Stimulated activated naive CD8-positive, alpha-beta T cell treated with anti-CD3 and anti-CD28 coated beads, Interleukin-15, amount 100 ng/mL, for 72 hours (primary cell): ENCODE measurements at regions not wholly inside any gene's neighbourhood (a gene's known extent, or its start where the extent isn't known, plus 50 kb on each side); places are given as distances from the start of the nearest gene placed in this dataset.
A peak's percentile ranks its signal among the peaks of the same experiment; 100 is the strongest.

Experiments used
- ATAC-seq: fragments of 150-1000 bp; cut with Tn5 transposase; 2 replicates; pipeline ENCODE4 v1.10.0; 2021; ENCODE audit warnings: mild to moderate bottlenecking, moderate library complexity
- DNase-seq, 2 donors: peaks; one replicate each; pipeline ENCODE4 v3.0.0; 2021 to 2022
- H3K27ac Mint-ChIP-seq, 2 donors: one replicate each; pipeline ENCODE4 v1.8.0; 2022; ENCODE audit warnings: mild to moderate bottlenecking in 2 of 2, mixed read lengths in 2 of 2, moderate library complexity in 2 of 2
- H3K27me3 Mint-ChIP-seq: one replicate; pipeline ENCODE4 v1.8.0; 2022; ENCODE audit warnings: mixed read lengths
- H3K4me1 Mint-ChIP-seq: one replicate; pipeline ENCODE4 v1.8.0; 2022; ENCODE audit warnings: mild to moderate bottlenecking, mixed read lengths
- H3K4me3 Mint-ChIP-seq, 2 donors: one replicate each; pipeline ENCODE4 v1.8.0; 2022; ENCODE audit warnings: mild to moderate bottlenecking in 2 of 2, mixed read lengths in 2 of 2, moderate library complexity in 1 of 2
- H3K9me3 Mint-ChIP-seq, 2 donors: one replicate each; pipeline ENCODE4 v1.8.0; 2022; ENCODE audit warnings: mixed read lengths in 2 of 2

DNA sequence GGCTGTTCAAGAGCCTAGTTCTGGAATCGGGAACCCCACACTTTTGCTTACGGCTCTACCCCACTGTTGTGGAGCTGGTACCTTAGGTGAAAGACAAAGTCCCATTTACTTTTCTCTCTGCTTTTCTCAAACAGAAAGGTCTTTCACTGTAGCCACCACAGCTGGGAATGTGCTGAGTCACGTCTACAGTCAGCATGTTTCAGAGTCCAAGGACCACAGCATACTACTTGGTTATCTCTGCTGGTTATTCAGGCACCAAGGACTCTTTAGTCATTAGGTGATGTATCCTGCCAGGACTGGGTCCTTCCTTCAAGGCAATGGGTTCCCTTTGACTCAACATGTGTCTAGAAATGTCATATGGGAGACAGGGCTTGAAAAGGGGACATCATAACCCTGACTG lies 266.8 kb upstream of the STEAP1 start:
- no peaks in the 10 kb centered on the region for H3K9me3 Mint-ChIP-seq
- H3K4me3 Mint-ChIP-seq: no peak overlapping the region
- peak; percentile 28 for ATAC-seq

DNA sequence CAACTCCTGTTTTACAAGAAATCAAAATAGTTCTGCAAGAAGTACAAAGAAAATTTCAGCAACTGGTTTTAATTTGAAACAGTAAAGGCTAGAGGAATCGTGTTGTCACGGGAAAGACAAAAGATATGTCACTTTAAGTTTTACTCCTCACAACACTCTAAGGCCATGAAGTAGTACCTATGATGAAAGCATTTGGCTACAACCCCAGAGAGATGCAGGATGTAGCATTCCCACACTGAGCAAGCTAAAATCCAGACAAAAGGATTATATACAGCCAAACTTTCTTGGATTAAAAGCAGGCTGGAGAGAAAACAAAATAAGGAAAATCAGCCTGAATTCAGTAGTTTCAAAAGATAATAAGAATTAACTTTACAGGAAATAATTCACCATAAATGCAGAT lies 245.5 kb upstream of the STEAP1 start:
- H3K9me3 Mint-ChIP-seq: no peaks in the 10 kb centered on the region
- DNase-seq (no peak), ATAC-seq (no peak)
- H3K4me3 Mint-ChIP-seq: no peak overlapping the region
- no peaks in the 10 kb centered on the region for H3K4me1 Mint-ChIP-seq
- no peak overlapping the region for H3K27ac Mint-ChIP-seq
- no peaks in the 10 kb centered on the region for H3K27me3 Mint-ChIP-seq

More for the DNA sequence above, 266.8 kb upstream of the STEAP1 start:
- Mint-ChIP-seq H3K27ac (no peak overlapping the region), H3K4me1 (no peaks in the 10 kb centered on the region), H3K27me3 (no peaks in the 10 kb centered on the region)
- DNase-seq: no peak

DNA sequence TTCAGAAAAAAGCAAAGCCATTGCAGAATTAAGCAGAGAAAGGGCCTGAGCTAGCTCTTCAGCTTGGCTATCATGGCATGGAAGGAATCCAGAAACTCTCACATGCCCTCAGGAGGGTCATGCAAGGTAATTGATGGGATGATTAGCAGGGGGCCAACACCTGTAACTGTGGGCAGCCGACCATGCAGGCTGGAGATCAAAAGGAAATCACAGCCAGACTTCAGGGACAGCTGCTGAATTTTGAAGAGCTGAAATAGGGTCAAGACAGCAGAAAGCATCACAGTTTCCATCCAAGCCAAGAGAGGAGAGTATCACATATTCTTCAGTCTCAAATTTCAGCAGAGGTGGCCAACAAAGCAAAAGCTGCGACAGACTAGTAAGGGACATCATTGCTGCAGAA lies 239.6 kb upstream of the STEAP1 start:
- Mint-ChIP-seq H3K9me3 (no peaks in the 10 kb centered on the region), H3K27ac (no peak overlapping the region), H3K4me3 (no peak overlapping the region), H3K4me1 (no peaks in the 10 kb centered on the region), H3K27me3 (no peaks in the 10 kb centered on the region)
- no peak for DNase-seq
- ATAC-seq: no peak

DNA sequence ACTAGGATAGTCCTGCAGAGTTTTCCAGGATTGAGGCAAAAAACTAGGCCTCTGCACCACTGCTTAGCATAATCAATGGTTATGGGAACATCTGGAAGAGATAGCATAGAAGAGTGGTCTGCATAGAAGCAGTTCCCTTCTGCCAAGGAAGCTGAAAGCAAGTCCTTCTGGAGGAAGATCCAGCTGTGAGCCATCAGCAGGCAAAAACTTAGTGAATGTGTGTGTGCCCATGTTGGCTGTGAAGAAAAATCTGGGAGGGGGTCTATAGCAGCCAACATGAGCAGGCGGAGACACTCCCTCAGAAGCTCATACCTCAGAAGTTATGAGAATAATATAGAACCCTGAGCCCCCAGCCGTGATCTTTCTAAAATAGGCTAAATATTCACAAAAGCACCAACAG lies 228.1 kb upstream of the STEAP1 start:
- H3K4me1 Mint-ChIP-seq: no peaks in the 10 kb centered on the region
- ATAC-seq: no peak
- peaks cover 0 to 4% of the 10 kb centered on the region in 2 donors for H3K9me3 Mint-ChIP-seq
- no peak overlapping the region for H3K27ac Mint-ChIP-seq
- H3K27me3 Mint-ChIP-seq: no peaks in the 10 kb centered on the region
- no peak overlapping the region for H3K4me3 Mint-ChIP-seq
- no peak for DNase-seq

GRCh38 chr7:89926701-89927100 lies 227.6 kb upstream of the STEAP1 start:
- H3K4me3 Mint-ChIP-seq: no peak overlapping the region
- H3K9me3 Mint-ChIP-seq: peaks cover 0 to 4% of the 10 kb centered on the region in 2 donors
- ATAC-seq (no peak), DNase-seq (no peak)
- H3K4me1 Mint-ChIP-seq: no peaks in the 10 kb centered on the region
- H3K27ac Mint-ChIP-seq: no peak overlapping the region
- H3K27me3 Mint-ChIP-seq: no peaks in the 10 kb centered on the region

GRCh38 chr7:89927762-89928161 lies 226.5 kb upstream of the STEAP1 start:
- ATAC-seq (no peak), DNase-seq (no peak)
- Mint-ChIP-seq H3K27me3 (no peaks in the 10 kb centered on the region), H3K27ac (no peak overlapping the region), H3K9me3 (peaks cover 0 to 4% of the 10 kb centered on the region in 2 donors), H3K4me3 (no peak overlapping the region), H3K4me1 (no peaks in the 10 kb centered on the region)

DNA sequence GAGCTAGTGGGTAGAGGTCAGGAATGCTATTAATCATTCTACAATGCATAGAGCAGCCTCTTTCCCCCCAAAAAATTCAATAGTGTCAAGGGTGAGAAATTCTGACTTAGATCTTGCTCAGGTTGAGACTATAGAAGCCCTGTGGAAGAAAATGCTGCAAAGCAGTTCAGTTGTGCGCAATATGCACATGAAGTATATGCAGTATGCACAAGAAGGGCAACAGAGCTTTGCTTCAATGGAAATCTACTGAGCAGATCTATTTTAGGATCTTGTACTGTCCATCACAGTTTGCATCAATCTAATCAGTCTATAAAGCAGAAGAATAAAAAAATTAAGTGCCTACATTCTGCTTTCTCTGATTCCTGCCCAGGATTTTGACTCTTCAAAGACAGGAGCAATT lies 225.8 kb upstream of the STEAP1 start:
- H3K27ac Mint-ChIP-seq: no peak overlapping the region
- no peak for ATAC-seq

GRCh38 chr7:89934101-89934500 lies 220.2 kb upstream of the STEAP1 start:
- H3K9me3 Mint-ChIP-seq: peaks cover 2 to 4% of the 10 kb centered on the region in 2 donors
- DNase-seq: no peak
- H3K4me1 Mint-ChIP-seq: no peaks in the 10 kb centered on the region
- no peak overlapping the region for H3K4me3 Mint-ChIP-seq
- H3K27me3 Mint-ChIP-seq: no peaks in the 10 kb centered on the region
- ATAC-seq: no peak
- no peak overlapping the region for H3K27ac Mint-ChIP-seq

More for the DNA sequence above, 225.8 kb upstream of the STEAP1 start:
- H3K27me3 Mint-ChIP-seq: no peaks in the 10 kb centered on the region
- H3K4me1 Mint-ChIP-seq: no peaks in the 10 kb centered on the region
- no peak overlapping the region for H3K4me3 Mint-ChIP-seq
- H3K9me3 Mint-ChIP-seq: peaks cover 0 to 4% of the 10 kb centered on the region in 2 donors
- no peak for DNase-seq

DNA sequence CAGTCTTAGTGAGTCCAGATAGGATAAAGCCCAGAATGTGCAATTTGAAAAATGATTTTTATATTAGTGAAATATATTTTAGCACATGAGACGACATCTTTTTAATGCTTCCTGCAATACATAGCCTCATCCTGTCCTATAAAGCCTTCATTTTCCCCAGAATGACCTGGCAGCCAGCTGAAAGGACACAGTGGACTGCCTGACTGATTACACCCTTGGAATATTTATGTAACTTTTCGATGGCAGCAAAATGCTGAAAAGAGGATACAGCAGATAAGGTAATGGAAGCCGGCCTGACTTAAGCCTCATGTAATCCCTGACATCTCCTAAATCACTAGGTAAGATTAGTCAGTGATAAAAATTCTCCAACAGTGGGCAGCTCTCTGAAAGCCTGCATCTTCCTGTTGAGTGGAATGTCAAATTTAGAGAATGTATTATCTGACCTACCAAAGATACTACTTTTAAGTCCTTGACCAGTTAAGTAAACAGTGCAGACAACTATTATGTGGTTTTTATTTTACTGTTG lies 210.7 kb upstream of the STEAP1 start:
- ATAC-seq (no peak), DNase-seq (no peak)
- H3K4me1 Mint-ChIP-seq: no peaks in the 10 kb centered on the region
- no peaks in the 10 kb centered on the region for H3K27me3 Mint-ChIP-seq
- H3K27ac Mint-ChIP-seq: no peak overlapping the region
- no peak overlapping the region for H3K4me3 Mint-ChIP-seq
- H3K9me3 Mint-ChIP-seq: peaks cover 0 to 7% of the 10 kb centered on the region in 2 donors

- DNase-seq: no peak
- Mint-ChIP-seq H3K27ac (no peak overlapping the region), H3K9me3 (peaks cover 0 to 15% of the 10 kb centered on the region in 2 donors), H3K4me3 (no peak overlapping the region), H3K4me1 (no peaks in the 10 kb centered on the region), H3K27me3 (no peaks in the 10 kb centered on the region)
- ATAC-seq: no peak
Observed at GRCh38 chr7:89958525-89959068, 195.7 kb upstream of the STEAP1 start.

DNA sequence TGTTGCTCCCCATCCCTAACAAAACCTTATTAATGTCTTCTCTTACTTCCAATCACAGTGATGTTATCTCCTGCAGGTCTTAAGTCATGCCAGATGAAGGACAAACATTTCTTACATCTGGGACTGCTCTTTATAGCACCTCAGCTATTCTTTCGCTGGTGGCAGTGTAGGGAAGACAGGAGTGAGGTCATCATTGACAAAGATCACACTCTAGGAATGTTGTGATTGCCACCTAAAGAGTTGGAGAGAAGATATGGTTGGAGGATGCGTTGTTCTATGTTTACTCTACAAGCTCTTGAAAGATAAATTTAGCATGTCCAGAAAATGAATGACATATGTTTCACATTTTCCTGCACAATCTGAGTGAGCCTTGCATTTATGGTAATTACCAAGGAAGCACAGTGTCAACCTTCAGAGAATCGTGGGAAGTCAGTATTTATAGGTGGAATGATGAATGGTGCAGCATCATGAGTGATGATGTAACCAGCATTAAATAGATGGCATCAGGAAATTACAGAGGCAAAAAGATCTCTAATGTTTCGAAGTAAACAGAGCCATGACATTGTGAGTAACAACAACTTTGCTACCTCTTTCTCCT lies 188.1 kb upstream of the STEAP1 start:
- DNase-seq: no peak
- no peak overlapping the region for H3K27ac Mint-ChIP-seq
- no peak for ATAC-seq
- no peaks in the 10 kb centered on the region for H3K27me3 Mint-ChIP-seq
- H3K4me3 Mint-ChIP-seq: no peak overlapping the region
- peaks cover 0 to 9% of the 10 kb centered on the region in 2 donors for H3K9me3 Mint-ChIP-seq
- no peaks in the 10 kb centered on the region for H3K4me1 Mint-ChIP-seq

GRCh38 chr7:89975577-89975976 lies 178.7 kb upstream of the STEAP1 start:
- no peak for ATAC-seq
- no peak overlapping the region for H3K4me3 Mint-ChIP-seq
- no peak for DNase-seq
- H3K9me3 Mint-ChIP-seq: no peaks in the 10 kb centered on the region
- H3K27me3 Mint-ChIP-seq: no peaks in the 10 kb centered on the region
- H3K4me1 Mint-ChIP-seq: no peaks in the 10 kb centered on the region
- no peak overlapping the region for H3K27ac Mint-ChIP-seq

DNA sequence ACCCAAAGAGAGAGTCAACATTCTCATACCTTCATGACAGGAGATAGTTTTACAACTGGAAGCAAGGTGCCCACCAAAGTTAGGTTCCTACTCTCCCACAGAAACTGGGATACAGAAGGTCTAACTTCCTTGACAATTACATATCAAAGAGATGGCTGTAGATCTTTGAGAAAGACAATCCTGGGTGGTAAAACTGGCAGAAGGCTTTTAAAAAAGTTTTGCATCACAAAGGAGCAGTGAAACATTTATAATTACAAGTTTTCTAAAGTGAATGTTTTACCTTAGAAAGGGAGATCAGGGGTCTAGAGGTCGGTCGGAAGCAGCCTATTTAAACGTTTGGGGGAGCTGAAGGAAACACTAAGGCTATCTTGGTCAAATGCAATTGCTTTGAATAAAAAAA lies 166.6 kb upstream of the STEAP1 start:
- ATAC-seq: no peak
- Mint-ChIP-seq H3K4me1 (no peaks in the 10 kb centered on the region), H3K27ac (no peak overlapping the region), H3K4me3 (no peak overlapping the region), H3K9me3 (peaks cover 0 to 4% of the 10 kb centered on the region in 2 donors), H3K27me3 (no peaks in the 10 kb centered on the region)
- DNase-seq: no peak

DNA sequence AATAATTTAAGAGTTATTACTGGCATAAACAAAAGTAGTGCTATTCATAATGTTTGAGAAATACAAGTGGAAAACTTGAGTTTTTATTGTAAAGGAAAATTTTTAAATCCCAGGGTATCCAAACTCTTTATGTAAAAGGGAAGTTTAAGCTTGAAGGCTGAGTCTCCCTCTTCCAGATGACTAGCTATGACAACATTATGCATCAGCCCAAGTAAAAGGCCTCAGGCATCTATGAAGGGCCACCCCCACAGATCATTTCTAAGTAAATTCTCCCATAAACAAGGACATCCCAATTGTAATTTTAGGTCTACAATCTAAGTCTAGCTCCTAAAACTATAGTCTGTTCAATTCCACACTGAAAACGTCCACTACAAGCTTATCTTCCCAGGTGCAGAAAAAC lies 166.2 kb upstream of the STEAP1 start:
- Mint-ChIP-seq H3K9me3 (peaks cover 0 to 4% of the 10 kb centered on the region in 2 donors), H3K4me1 (no peaks in the 10 kb centered on the region), H3K4me3 (no peak overlapping the region), H3K27me3 (no peaks in the 10 kb centered on the region), H3K27ac (no peak overlapping the region)
- ATAC-seq (no peak), DNase-seq (no peak)

DNA sequence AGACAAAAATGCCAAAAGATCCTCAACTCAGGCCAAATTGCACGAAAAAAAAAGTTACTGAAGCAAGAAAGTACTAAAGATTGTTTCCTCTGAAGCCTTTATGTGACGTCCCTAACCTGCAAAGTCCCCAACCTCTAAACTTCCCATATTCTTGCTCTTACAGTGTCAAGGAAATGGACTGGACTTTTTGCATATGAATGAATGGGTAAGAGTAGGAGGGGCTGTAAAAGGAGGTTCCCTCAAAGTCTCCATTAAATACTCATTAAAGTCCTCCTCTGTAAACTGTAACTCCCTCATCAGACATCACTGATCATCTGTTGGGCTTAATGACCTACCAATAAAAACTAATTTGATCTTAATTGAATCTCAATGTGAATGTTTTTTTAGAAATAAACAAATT lies 164.8 kb upstream of the STEAP1 start:
- no peak overlapping the region for H3K27ac Mint-ChIP-seq
- no peaks in the 10 kb centered on the region for H3K4me1 Mint-ChIP-seq
- H3K4me3 Mint-ChIP-seq: no peak overlapping the region
- peaks cover under 1 to 4% of the 10 kb centered on the region in 2 donors for H3K9me3 Mint-ChIP-seq
- H3K27me3 Mint-ChIP-seq: no peaks in the 10 kb centered on the region
- ATAC-seq: no peak
- no peak for DNase-seq

DNA sequence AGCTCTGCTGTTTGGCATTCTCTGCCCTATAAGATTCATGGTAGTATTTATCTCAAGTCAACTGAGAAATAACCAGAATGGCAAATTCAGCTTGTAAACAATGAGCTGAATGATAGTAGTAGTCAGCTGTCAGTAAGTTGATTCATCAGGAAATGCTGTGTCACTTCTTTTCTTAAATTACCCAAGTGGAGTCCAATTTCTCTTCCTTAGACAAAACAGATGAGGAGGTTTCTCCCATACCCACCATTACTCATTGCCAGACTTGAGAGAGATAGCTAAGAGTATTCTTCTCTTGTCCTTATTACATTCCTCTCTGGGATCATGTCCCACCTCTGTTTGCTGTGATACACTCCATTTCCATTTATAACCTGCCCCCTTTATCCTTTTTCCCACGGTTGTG lies 159.8 kb upstream of the STEAP1 start:
- no peaks in the 10 kb centered on the region for H3K4me1 Mint-ChIP-seq
- H3K27ac Mint-ChIP-seq: no peak overlapping the region
- ATAC-seq (no peak), DNase-seq (no peak)
- peaks cover 7 to 13% of the 10 kb centered on the region in 2 donors for H3K9me3 Mint-ChIP-seq
- no peak overlapping the region for H3K4me3 Mint-ChIP-seq
- no peaks in the 10 kb centered on the region for H3K27me3 Mint-ChIP-seq

GRCh38 chr7:89998554-89998953 lies 155.7 kb upstream of the STEAP1 start:
- Mint-ChIP-seq H3K27me3 (no peaks in the 10 kb centered on the region), H3K4me1 (no peaks in the 10 kb centered on the region), H3K4me3 (no peak overlapping the region), H3K27ac (no peak overlapping the region), H3K9me3 (peaks cover 7 to 13% of the 10 kb centered on the region in 2 donors)
- ATAC-seq (no peak), DNase-seq (no peak)
